Adrenal gland (tissue), 9 donors: ENCODE measurements at regions not wholly inside any gene's neighbourhood (a gene's known extent, or its start where the extent isn't known, plus 50 kb on each side); places are given as distances from the start of the nearest gene placed in this dataset.
"Not testable (repeated sequence)": the region's sequence is repeated elsewhere in the genome, so short reads cannot be mapped to it uniquely, and the experiment has no call there.

Experiments used
- DNase-seq, 7 donors: peaks; one replicate each; pipeline ENCODE4 v3.0.0-alpha.2; 2019 to 2020
- H3K27ac ChIP-seq, 5 donors: fragments of 200-600 bp; sonication (generic) in 4 of 5; 1 replicate in 3 of 5; 2 replicates in 2 of 5; pipeline versions ENCODE4 v1.5.1 to v1.8.0; 2016 to 2020; ENCODE audit warnings: mild to moderate bottlenecking in 1 of 5
- H3K27me3 ChIP-seq: fragments of 200-600 bp; 2 replicates; pipeline ENCODE4 v1.8.0; 2021
- H3K36me3 ChIP-seq, 2 donors: fragments of 200-600 bp; replicated peaks in 1 of 2; 1 replicate in 1 of 2; 2 replicates in 1 of 2; pipeline versions ENCODE4 v1.5.1 to v1.8.0; 2018 to 2022
- H3K4me1 ChIP-seq, 2 donors: fragments of 200-600 bp; replicated peaks in 1 of 2; 1 replicate in 1 of 2; 2 replicates in 1 of 2; pipeline versions ENCODE4 v1.5.1 to v1.8.0; 2018 to 2021
- H3K4me3 ChIP-seq, 4 donors: fragments of 200-600 bp; sonication (generic) in 3 of 4; one replicate each; pipeline ENCODE4 v1.5.1; 2016 to 2018
- H3K9me3 ChIP-seq, 3 donors: fragments of 200-600 bp; sonication (generic) in 1 of 3; replicated peaks in 1 of 3; 1 replicate in 2 of 3; 2 replicates in 1 of 3; pipeline versions ENCODE4 v1.5.1 to v1.8.0; 2016 to 2021
- POLR2A ChIP-seq, 2 donors: fragments of 450-650 bp; IDR thresholded peaks; one replicate each; pipeline ENCODE4 v1.6.1; 2017; ENCODE audit warnings: antibody characterized with exemption in 2 of 2, mild to moderate bottlenecking in 2 of 2, moderate library complexity in 1 of 2
- WGBS, 4 donors: extraction: QIAGEN DNeasy Blood & Tissue Kit in 2 of 4; methylation state at CpG; one replicate each; pipeline versions ENCODE4 v1.1.5 to v1.1.7; 2013 to 2017; 5-methylcytosine and 5-hydroxymethylcytosine counted together
- intact Hi-C, 2 donors: fragments of 100-400 bp; cut with DNase I; formaldehyde crosslinking; loops; one replicate each; pipeline versions ENCODE4 v1.14.1 to v1.15.0; 2022 to 2023
- TF ChIP-seq, protein P1 (sequence below), 6 experiments: fragments of 450-650 bp in 4 of 6; fragments of 200-600 bp in 2 of 6; sonication (generic) in 1 of 6; IDR thresholded peaks; 1 replicate in 5 of 6; 2 replicates in 1 of 6; pipeline versions ENCODE4 v1.5.1 to v1.8.0; 2016 to 2021; ENCODE audit warnings: antibody characterized with exemption in 6 of 6, mild to moderate bottlenecking in 2 of 6, moderate library complexity in 1 of 6
- donor health status: healthy with polysubstance abuse.
- donor health status: Bipolar disorder and iron deficiency.
- donor health status: DM: yes; HTN: yes; CAD: no.
- donor health status: DM: no; HTN: no; CAD: no.
- donor health status: DM: no; HTN: no; CAD: no.

DNA sequence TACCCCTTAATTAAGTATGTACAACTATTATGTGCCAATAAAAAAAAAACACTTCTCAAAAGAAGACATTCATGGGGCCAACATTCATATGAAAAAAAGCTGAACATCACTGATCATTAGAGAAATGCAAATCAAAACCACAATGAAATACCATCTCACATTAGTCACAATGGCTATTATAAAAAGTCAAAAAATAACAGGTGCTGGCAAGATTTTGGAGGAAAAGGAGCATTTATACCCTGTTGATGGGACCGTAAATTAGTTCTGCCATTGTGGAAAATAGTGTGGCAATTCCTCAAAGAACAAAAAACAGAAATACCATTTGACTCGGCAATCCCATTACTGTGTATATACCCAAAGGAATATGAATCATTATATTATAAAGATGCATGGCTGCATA, 229.9 kb downstream of the PAPSS1 start:
- Histone ChIP-seq H3K4me1 (no peaks in the 10 kb centered on the region), H3K4me3 (no peak overlapping the region), H3K36me3 (no peaks in the 10 kb centered on the region), H3K27ac (no peak overlapping the region), H3K9me3 (no peaks in the 10 kb centered on the region), H3K27me3 (no peaks in the 10 kb centered on the region)
- intact Hi-C loops = no loop called here
- 86 to 91% (median 89%) methylated on average over 2 of the region's 2 CpGs for WGBS, 4 donors
- TF ChIP-seq POLR2A (IDR thresholded peaks at IDR 0.05) = no peak
- TF ChIP-seq, protein P1, sequence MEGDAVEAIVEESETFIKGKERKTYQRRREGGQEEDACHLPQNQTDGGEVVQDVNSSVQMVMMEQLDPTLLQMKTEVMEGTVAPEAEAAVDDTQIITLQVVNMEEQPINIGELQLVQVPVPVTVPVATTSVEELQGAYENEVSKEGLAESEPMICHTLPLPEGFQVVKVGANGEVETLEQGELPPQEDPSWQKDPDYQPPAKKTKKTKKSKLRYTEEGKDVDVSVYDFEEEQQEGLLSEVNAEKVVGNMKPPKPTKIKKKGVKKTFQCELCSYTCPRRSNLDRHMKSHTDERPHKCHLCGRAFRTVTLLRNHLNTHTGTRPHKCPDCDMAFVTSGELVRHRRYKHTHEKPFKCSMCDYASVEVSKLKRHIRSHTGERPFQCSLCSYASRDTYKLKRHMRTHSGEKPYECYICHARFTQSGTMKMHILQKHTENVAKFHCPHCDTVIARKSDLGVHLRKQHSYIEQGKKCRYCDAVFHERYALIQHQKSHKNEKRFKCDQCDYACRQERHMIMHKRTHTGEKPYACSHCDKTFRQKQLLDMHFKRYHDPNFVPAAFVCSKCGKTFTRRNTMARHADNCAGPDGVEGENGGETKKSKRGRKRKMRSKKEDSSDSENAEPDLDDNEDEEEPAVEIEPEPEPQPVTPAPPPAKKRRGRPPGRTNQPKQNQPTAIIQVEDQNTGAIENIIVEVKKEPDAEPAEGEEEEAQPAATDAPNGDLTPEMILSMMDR (IDR thresholded peaks at IDR 0.05) = no peak
- no peak for DNase-seq

DNA sequence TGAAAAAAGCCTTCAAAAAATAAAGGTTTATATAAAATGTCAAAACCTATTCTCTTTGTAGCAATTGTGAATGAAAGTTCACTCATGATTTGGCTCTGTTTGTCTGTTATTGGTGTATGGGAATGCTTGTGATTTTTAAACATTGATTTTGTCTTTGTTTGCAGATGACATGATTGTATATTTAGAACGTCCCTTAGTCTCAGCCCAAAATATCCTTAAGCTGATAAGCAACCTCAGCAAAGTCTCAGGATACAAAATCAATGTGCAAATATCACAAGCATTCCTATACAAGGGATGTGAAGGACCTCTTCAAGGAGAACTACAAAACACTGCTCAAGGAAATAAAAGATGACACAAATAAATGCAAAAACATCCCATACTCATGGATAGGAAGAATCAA, 236.4 kb downstream of the PAPSS1 start:
- WGBS, 4 donors = 0 to 57% (median 32%) methylated on average over 1 of the region's 1 CpG
- intact Hi-C loops = not testable (repeated sequence)

DNA sequence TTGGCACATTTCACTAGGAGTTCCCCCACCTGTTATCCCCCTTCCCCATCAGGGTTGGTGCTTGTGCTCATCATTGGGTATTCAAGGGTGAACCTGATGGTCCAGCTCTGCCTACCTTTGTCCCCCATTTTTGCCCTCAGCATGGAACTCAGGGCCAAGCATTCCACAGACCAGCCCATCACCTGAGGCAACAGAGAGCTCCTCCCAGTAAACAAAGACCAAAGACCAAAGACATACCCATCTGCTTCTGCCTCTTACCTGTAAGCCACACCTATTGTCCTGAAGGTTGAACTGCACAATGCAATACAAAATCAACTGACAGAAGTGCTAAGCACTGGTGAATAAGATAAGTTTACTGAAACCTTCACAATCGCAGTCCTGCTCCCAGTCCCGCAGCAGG, 237.5 kb downstream of the PAPSS1 start:
- Histone ChIP-seq H3K4me3 (no peak overlapping the region), H3K27me3 (no peaks in the 10 kb centered on the region), H3K4me1 (no peaks in the 10 kb centered on the region), H3K9me3 (no peaks in the 10 kb centered on the region), H3K36me3 (no peaks in the 10 kb centered on the region), H3K27ac (no peak overlapping the region)
- TF ChIP-seq POLR2A (IDR thresholded peaks at IDR 0.05) = no peak
- TF ChIP-seq, protein P1 (IDR thresholded peaks at IDR 0.05) = no peak
- intact Hi-C loops = no loop called here
- DNase-seq = no peak
- 92 to 95% (median 94%) methylated on average over 2 of the region's 2 CpGs for WGBS, 4 donors

More for the DNA sequence above, 236.4 kb downstream of the PAPSS1 start:
- not testable (repeated sequence) for H3K27me3 ChIP-seq, H3K4me3 ChIP-seq, DNase-seq, H3K4me1 ChIP-seq, H3K36me3 ChIP-seq, H3K27ac ChIP-seq, H3K9me3 ChIP-seq

DNA sequence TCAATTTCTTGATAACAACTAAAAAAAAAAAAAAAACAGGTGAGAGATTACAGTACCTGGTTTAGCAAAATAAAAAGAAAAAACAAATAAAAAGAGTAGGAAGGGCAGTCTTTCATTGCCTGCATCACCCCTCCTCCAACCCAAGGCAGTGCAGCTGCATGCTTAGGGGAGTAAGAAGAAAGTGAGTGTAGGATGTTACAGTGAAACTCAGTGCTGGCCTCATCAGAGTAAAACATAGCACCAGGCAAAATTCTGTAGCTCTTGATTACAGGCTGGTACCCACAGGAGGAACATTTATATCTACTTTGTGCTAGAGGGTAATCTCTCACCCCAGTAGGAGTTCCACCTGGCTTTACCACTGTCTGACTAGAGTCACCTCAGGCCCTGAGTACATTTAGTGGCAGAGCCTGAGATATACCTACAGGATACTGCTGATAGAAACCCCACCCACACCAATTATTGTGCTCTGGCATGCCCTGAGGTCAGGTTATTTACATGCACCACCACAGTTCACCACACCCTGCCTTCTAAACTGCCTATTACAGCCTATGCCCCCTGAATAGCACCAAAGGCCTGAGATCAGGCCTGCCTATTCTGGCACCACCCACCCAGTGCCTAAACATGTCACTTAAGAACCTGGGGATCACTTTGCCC, 241.6 kb downstream of the PAPSS1 start:
- no peaks in the 10 kb centered on the region for H3K36me3 ChIP-seq
- no peak overlapping the region for H3K27ac ChIP-seq
- H3K4me1 ChIP-seq = no peaks in the 10 kb centered on the region
- intact Hi-C loops = no loop called here
- no peak for DNase-seq
- H3K27me3 ChIP-seq = no peaks in the 10 kb centered on the region
- no peak overlapping the region for H3K4me3 ChIP-seq
- TF ChIP-seq POLR2A (IDR thresholded peaks at IDR 0.05) = no peak
- TF ChIP-seq, protein P1 (IDR thresholded peaks at IDR 0.05) = no peak
- no peaks in the 10 kb centered on the region for H3K9me3 ChIP-seq

DNA sequence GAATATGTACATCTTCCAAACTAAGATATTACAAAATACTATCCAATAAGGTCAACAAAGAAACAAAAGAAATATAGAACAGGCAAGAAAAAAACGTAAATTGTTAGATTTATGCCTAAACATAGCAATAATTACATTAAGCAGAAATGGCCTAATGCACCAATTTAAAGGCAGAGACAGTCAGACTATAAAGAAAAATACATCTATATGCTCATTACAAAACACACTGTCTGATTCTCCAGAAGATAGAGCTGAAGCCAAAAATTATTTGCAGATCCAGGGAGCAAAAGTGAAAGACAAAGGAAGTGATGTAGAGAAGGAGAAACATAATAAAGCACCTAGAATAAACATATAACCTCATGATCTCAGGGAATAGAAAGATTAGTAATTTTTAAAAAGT, 246.9 kb downstream of the PAPSS1 start:
- 0 to 20% (median 8%) methylated on average over 1 of the region's 1 CpG for WGBS, 4 donors
- no peaks in the 10 kb centered on the region for H3K9me3 ChIP-seq
- H3K36me3 ChIP-seq = no peaks in the 10 kb centered on the region
- H3K27me3 ChIP-seq = no peaks in the 10 kb centered on the region
- no peaks in the 10 kb centered on the region for H3K4me1 ChIP-seq
- no peak overlapping the region for H3K4me3 ChIP-seq
- H3K27ac ChIP-seq = no peak overlapping the region
- no peak for DNase-seq
- TF ChIP-seq, protein P1 (IDR thresholded peaks at IDR 0.05) = no peak
- TF ChIP-seq POLR2A (IDR thresholded peaks at IDR 0.05) = no peak
- intact Hi-C loops = no loop called here
